ENCODE measurements at regions not wholly inside any gene's neighbourhood (a gene's known extent, or its start where the extent isn't known, plus 50 kb on each side); places are given as distances from the start of the nearest gene placed in this dataset.

DNA sequence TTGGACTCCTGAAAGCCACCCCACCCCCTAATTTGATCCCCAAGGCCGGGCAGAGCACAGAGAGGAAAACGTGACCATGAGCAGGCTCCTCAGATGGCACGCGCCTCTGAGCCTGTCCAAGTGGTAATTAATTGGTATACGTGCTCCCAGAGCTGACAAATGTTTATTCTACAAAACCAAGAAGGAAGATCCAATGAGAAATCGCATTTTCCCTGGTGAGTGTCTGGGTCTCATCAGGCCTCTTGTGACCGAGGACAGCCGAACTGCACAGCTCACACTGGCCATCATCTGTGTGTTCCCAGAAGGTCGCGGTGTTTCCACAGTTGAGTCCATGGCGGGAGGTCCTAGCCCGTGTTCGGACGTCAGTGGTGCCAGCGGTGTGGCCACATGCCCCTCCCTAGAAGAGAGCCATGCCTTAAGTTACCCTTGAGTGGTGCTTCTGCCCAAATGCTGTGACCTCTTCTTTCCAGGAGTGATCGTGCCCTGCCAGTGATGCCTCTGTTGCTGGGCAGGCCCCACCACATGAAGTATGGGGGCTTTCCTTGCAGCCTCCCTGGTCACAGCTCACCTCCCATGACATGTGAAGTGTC, 317.5 kb upstream of the RTL1 start:
- H3K4me3 ChIP-seq (ENCODE audit: low read depth, low read length) = no peak overlapping the region
- ChIA-PET POLR2A (no interaction called here), CTCF (no interaction called here)
- TF ChIP-seq, protein P1, sequence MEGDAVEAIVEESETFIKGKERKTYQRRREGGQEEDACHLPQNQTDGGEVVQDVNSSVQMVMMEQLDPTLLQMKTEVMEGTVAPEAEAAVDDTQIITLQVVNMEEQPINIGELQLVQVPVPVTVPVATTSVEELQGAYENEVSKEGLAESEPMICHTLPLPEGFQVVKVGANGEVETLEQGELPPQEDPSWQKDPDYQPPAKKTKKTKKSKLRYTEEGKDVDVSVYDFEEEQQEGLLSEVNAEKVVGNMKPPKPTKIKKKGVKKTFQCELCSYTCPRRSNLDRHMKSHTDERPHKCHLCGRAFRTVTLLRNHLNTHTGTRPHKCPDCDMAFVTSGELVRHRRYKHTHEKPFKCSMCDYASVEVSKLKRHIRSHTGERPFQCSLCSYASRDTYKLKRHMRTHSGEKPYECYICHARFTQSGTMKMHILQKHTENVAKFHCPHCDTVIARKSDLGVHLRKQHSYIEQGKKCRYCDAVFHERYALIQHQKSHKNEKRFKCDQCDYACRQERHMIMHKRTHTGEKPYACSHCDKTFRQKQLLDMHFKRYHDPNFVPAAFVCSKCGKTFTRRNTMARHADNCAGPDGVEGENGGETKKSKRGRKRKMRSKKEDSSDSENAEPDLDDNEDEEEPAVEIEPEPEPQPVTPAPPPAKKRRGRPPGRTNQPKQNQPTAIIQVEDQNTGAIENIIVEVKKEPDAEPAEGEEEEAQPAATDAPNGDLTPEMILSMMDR (IDR thresholded peaks at IDR 0.05; ENCODE audit: insufficient read depth, low read length, missing control alignments) = no peak
- no peak for DNase-seq (ENCODE audit: low read depth, low spot score)

DNA sequence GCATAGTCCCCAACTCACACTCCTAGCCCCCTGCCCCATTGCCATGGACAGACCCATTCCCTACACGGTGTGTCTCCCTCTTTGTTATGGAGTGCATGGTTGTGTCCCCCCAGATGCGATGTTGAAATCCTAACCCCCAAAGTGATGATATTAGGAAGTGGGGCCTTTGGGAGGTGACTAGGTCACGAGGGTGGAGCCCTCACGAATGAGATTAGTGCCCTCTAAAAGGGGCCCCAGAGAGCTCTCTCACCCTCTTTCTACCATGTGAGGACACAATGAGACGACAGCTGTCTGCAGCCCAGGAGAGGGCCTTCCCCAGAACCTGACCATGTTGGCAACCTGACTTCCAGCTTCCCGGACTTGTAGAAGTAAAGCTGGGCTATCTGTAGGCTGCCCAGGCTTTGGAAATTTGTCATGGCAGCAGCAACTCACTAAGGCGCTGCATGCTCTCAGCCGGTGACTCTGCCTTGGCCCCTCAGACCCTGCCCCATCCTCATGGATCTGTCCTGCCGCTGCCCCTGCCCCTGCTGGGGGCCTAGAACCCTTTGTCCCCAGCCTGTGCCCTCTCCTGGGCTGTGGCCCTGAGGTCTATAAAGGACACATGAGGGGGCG, 318.1 kb upstream of the RTL1 start:
- TF ChIP-seq, protein P1 (IDR thresholded peaks at IDR 0.05; ENCODE audit: insufficient read depth, low read length, missing control alignments) = no peak
- DNase-seq (ENCODE audit: low read depth, low spot score) = no peak
- H3K4me3 ChIP-seq (ENCODE audit: low read depth, low read length) = no peak overlapping the region
- ChIA-PET POLR2A (interaction anchor here (0.6 kb wide), 1 partner anchor 8 kb away, joined by 3 read pairs; no protein-coding TSS in a partner anchor), CTCF (interaction anchor here (1.6 kb wide), 1 partner anchor 13 kb away, joined by 7 read pairs; no protein-coding TSS in a partner anchor)

DNA sequence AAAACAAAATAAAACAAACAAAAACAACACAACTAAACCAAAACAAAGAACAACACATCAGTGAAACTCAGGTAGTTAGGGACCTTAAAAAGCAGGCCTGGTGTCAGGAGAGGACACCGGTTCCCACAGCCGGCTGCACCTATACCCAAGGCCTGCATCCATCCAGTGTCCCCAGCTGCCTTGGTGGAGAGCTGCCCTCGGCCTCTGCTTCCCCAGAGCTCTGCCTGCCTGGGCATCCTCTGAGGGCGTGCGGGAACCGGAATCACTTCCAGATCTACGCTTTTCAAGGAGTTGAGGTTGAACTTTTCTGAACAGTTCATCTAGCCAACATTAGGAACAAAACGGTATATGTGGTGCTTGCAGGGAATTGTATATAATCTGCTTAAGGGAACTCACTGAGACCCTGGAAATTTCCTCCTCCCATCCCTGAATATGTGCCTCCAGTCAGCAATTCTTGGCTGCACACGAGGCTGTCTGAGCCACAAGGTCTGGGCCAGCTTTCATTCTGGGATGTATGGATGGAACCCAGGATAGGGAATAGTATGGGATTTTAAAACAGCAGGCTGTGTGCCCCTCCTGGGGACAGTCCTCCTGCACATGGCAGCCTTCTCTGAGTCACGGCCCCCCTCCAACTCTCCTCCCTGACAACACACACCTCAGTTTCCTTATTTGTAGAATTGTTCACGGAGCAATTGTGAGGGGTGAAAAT, 319.0 kb upstream of the RTL1 start:
- no peak for DNase-seq (ENCODE audit: low read depth, low spot score)
- TF ChIP-seq, protein P1 (IDR thresholded peaks at IDR 0.05; ENCODE audit: insufficient read depth, low read length, missing control alignments) = no peak

DNA sequence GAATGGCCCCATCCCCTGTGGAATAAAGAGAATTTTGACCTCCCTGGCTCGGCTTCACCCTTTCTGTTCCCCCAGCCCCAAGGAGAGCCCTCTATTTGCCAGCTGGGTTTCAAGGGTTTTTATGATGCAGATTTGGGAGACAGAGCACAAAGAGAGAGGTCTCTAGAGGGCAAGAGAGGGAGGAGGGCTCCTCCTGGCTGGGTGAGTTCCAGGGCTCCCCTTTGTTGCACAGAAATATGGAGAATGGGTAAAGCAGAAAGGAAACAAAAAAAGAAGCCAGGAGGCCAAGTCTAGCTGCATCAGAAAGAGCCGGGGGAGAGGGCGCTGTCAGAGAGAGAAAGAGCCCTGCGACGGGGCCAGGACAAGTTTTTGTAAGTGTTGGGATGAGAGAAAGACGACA, 319.6 kb upstream of the RTL1 start:
- DNase-seq (ENCODE audit: low read depth, low spot score) = no peak
- TF ChIP-seq, protein P1 (IDR thresholded peaks at IDR 0.05; ENCODE audit: insufficient read depth, low read length, missing control alignments) = no peak
- POLR2A ChIA-PET = no interaction called here
- CTCF ChIA-PET = interaction anchor here (1.6 kb wide), 1 partner anchor 12 kb away, joined by 7 read pairs; no protein-coding TSS in a partner anchor
- H3K4me3 ChIP-seq (ENCODE audit: low read depth, low read length) = no peak overlapping the region

More for the DNA sequence above, 319.0 kb upstream of the RTL1 start:
- ChIA-PET POLR2A (no interaction called here), CTCF (interaction anchor here (1.6 kb wide), 1 partner anchor 12 kb away, joined by 7 read pairs; no protein-coding TSS in a partner anchor)
- H3K4me3 ChIP-seq (ENCODE audit: low read depth, low read length) = no peak overlapping the region

DNA sequence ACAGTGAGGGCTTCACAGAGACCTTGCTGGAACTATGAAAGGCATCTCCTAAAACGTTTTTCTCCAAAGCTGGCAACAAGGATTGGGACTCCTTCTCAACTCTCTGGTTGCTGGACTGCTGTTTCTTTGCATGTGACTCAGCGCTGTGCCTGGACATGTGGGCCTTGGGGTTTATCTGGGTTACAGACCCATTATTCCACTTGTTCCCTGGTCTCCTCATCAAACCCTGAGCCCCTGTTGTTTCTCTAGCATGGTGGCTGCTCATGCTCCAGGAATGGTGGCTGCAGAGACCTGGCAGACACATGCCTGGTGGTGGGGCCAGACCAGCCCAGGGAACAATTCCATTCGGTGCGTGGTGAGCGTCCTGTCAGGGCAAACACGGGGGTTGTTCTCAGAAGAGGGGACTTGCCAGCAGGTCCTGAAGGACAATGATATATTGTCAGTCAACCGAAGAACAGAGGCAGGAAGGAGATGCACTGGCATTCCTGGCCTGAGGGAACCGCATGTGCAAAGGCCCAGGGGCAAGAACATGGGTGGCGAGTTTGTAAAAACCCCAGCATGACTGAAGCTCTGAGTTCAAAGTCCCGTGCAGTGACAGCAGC, 320.1 kb upstream of the RTL1 start:
- DNase-seq (ENCODE audit: low read depth, low spot score) = no peak
- TF ChIP-seq, protein P1 (IDR thresholded peaks at IDR 0.05; ENCODE audit: insufficient read depth, low read length, missing control alignments) = no peak
- ChIA-PET CTCF (no interaction called here), POLR2A (no interaction called here)
- no peak overlapping the region for H3K4me3 ChIP-seq (ENCODE audit: low read depth, low read length)

Data from AG04449 (cell line).